ENCODE measurements at regions not wholly inside any gene's neighbourhood (a gene's known extent, or its start where the extent isn't known, plus 50 kb on each side); places are given as distances from the start of the nearest gene placed in this dataset.

GRCh38 chr14:71430678-71431376 is 501.4 kb upstream of the RGS6 start:
- ATAC-seq (ENCODE audit: low read depth) (no peak), DNase-seq (no peak)
- no peak overlapping the region for H2AK5ac ChIP-seq (ENCODE audit: low read depth, low read length)
- H3K23ac ChIP-seq (ENCODE audit: low read depth, low read length): no peak overlapping the region
- no peak overlapping the region for H2AK9ac ChIP-seq (replicated peaks; ENCODE audit: low read depth, low read length, poor library complexity)
- 100% methylated on average over 1 of the region's 3 CpGs; no CpG with 5 or more reads in 1 of the 2 experiments for WGBS, 2 experiments (ENCODE audit: extremely low coverage in 2 of 2, insufficient read length in 1 of 2)
- H2BK15ac ChIP-seq (ENCODE audit: low read depth, low read length): no peak overlapping the region
- no peak overlapping the region for H3K4ac ChIP-seq (ENCODE audit: low read depth, low read length)
- no peak overlapping the region for H2AFZ ChIP-seq (replicated peaks; ENCODE audit: low read length, poor library complexity)
- no peaks in the 10 kb centered on the region for H3K9me1 ChIP-seq (ENCODE audit: insufficient read depth, low read length)
- H3K9me3 ChIP-seq (ENCODE audit: control insufficient read depth, insufficient read depth, low read length): peaks cover 2% of the 10 kb centered on the region; the same call in 1 of the 2 replicates
- in situ Hi-C loops (cut with MboI; ENCODE audit: low sequenced_read_pairs): no loop called here
- no peaks in the 10 kb centered on the region for H3K36me3 ChIP-seq (ENCODE audit: control insufficient read depth, insufficient read depth, low read length)
- no peak overlapping the region for H4K91ac ChIP-seq (ENCODE audit: insufficient read depth, low read depth, low read length)
- no peak overlapping the region for H3K14ac ChIP-seq (replicated peaks; ENCODE audit: low read depth, low read length)
- no peak overlapping the region for H2BK20ac ChIP-seq (ENCODE audit: low read depth, low read length)
- no peak overlapping the region for H4K5ac ChIP-seq (ENCODE audit: low read depth, low read length)
- dilution Hi-C loops (cut with HindIII; ENCODE audit: low sequenced_read_pairs, unreplicated experiment): no loop called here
- H3K56ac ChIP-seq (ENCODE audit: extremely low read depth, insufficient read depth, low read length): no peak overlapping the region
- intact Hi-C loops (cut with micrococcal nuclease): no loop called here
- no peak overlapping the region for H2BK5ac ChIP-seq (ENCODE audit: low read depth, low read length, poor library complexity, severe bottlenecking)
- H3K4me1 ChIP-seq (ENCODE audit: control insufficient read depth, insufficient read depth, low read length): no peaks in the 10 kb centered on the region
- H3K79me1 ChIP-seq (ENCODE audit: low read depth in 1 of 2, low read length in 2 of 2): peaks cover 24 to 42% of the 10 kb centered on the region in 2 experiments
- no TSS peak for BruUV-seq (replicated peaks)
- no peak overlapping the region for H2BK120ac ChIP-seq (ENCODE audit: low read depth, low read length)
- H3K9ac ChIP-seq (ENCODE audit: low read depth, low read length): no peak overlapping the region
- H3K4me3 ChIP-seq (ENCODE audit: insufficient read depth, low read depth, low read length): no peak overlapping the region
- H3K4me2 ChIP-seq (ENCODE audit: low read depth, low read length): no peak overlapping the region
- ChIA-PET POLR2A (ENCODE audit: unreplicated experiment) (no interaction called here), CTCF (no interaction called here)
- H4K20me1 ChIP-seq (ENCODE audit: insufficient read depth, low read length): no peaks in the 10 kb centered on the region
- H3K27ac ChIP-seq (ENCODE audit: insufficient read depth, low read length): no peak overlapping the region
- TF ChIP-seq FOS (IDR thresholded peaks at IDR 0.05; ENCODE audit: low read depth, low read length) (no peak), NFE2L2 (IDR thresholded peaks at IDR 0.05; ENCODE audit: low read depth, low read length) (no peak)
- H4K8ac ChIP-seq (ENCODE audit: low read depth in 2 of 2, low read length in 2 of 2): no peak overlapping the region
- no peak overlapping the region for H3K18ac ChIP-seq (ENCODE audit: low read depth, low read length)
- no peaks in the 10 kb centered on the region for H3K27me3 ChIP-seq (ENCODE audit: control insufficient read depth, insufficient read depth, low read length)
